Epithelial cell of prostate (primary cell): ENCODE measurements at regions not wholly inside any gene's neighbourhood (a gene's known extent, or its start where the extent isn't known, plus 50 kb on each side); places are given as distances from the start of the nearest gene placed in this dataset.

ENCODE experiments used
- DNase-seq: peaks from one replicate; pipeline ENCODE4 v3.0.0-alpha.2; 2011; ENCODE audit warnings: low read depth, low spot score
- H3K27ac ChIP-seq: fragments of 450-650 bp; 2 replicates; pipeline ENCODE4 v1.5.1; 2017; ENCODE audit warnings: mild to moderate bottlenecking

DNA sequence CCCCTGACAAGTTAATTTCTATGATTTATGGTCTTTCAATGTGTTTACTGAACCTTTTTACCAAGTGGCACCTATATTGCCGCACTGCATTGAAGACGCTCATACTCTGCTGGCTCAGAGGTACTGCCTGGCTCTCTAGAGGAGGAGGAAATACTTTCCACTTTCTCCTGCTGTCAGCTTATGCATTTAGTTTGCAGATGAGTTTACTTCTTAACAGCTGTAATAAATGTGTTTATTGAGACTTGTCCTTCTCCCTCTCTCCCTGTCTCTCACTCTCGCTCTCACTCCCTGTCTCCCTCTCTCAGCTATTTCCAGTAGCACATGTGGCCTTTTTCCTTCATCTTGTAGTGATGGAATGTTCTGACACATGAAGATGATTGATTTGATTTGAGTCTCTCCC, 60.3 kb upstream of the SPATA13 start:
- no peak overlapping the region for H3K27ac ChIP-seq
- DNase-seq = no peak

GRCh38 chr13:24103782-24104372, 56.6 kb upstream of the SPATA13 start:
- no peak overlapping the region for H3K27ac ChIP-seq
- DNase-seq = no peak

GRCh38 chr13:24104723-24105122, 55.8 kb upstream of the SPATA13 start:
- H3K27ac ChIP-seq = no peak overlapping the region
- no peak for DNase-seq

GRCh38 chr13:24106429-24106828, 54.1 kb upstream of the SPATA13 start:
- no peak for DNase-seq
- H3K27ac ChIP-seq = no peak overlapping the region

DNA sequence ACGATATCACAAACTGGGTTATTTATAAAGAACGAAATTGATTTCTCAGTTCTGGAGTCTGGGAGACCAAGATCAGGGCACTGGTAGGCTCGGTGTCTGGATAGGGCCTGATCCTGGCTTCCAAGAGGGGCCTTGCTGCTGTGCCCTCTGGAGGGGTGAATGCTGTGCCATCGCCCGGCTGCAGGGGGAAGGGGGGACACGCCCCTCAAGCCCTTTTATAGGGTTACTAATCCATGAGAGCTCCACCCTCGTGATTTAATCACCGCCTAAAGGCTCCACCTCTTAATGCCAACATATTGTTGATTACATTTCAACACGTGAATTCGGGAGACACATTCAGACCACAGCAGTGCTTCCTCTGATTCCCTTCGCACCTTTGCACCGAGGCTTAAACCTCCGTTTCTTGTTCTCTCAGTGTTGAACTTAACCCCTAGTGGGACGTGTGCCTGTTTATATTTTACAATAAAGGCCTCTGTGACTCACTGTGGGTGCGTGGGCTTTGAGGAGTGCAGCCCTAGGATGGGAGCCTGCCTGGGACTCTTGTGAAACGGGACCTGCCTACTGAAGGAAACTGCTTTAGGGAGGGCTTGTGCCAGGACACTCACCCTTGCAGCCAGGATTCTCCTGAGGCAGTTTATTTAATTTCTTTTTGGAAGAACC, 52.4 kb upstream of the SPATA13 start:
- DNase-seq = no peak

GRCh38 chr13:24108615-24108965, 51.9 kb upstream of the SPATA13 start:
- no peak overlapping the region for H3K27ac ChIP-seq
- DNase-seq = no peak

More for the DNA sequence above, 52.4 kb upstream of the SPATA13 start:
- H3K27ac ChIP-seq = no peak overlapping the region

DNA sequence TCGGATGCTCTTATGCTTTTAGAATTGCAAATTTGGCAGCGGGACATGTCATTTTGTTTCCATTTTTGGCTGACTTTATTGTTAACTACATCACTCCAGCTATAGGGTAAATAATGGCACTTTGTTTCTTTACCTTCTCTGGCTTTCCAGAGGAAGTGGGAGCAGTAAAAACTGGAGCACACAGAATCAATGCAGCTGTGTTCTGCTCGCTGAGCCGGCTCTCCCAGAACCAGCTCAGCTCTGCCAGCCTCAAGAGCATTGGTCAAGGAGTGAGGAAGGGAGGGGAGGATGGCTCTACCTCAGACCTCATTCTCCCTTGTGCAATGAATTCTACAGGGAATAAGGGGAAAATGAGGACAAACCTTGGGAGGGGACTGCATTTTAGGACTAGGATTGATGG, 50.5 kb upstream of the SPATA13 start:
- H3K27ac ChIP-seq = no peak overlapping the region
- no peak for DNase-seq
